SK-N-SH (cell line): ENCODE measurements at regions not wholly inside any gene's neighbourhood (a gene's known extent, or its start where the extent isn't known, plus 50 kb on each side); places are given as distances from the start of the nearest gene placed in this dataset.

Source experiments
- CTCF ChIA-PET: fragments of 300-600, 350-600 bp; formaldehyde crosslinking; extraction: SDS; loops from one replicate; lab custom pipeline; 2021; lab: Yijun Ruan, JAX
- POLR2A ChIA-PET: fragments of 350-600 bp; sonication (Branson Sonifier 250); formaldehyde crosslinking; extraction: SDS; loops from one replicate; lab custom pipeline; 2020; ENCODE audit warnings: antibody characterized with exemption, inconsistent platforms; lab: Yijun Ruan, JAX
- DNase-seq: peaks from one replicate; pipeline ENCODE4 v3.0.0; 2012
- H2AFZ ChIP-seq: fragments of 200-600 bp; sonication (generic); 2 replicates; pipeline ENCODE4 v1.8.1; 2016; ENCODE audit warnings: antibody characterized with exemption, mild to moderate bottlenecking, low read depth
- H3F3A ChIP-seq: fragments of 200-600 bp; sonication (generic); replicated peaks from 2 replicates; pipeline ENCODE3; 2016; ENCODE audit warnings: antibody characterized with exemption, mild to moderate bottlenecking; ENCODE audit not compliant: insufficient read depth
- H3K27ac ChIP-seq, 2 experiments: fragments of 200-500 bp in 1 of 2; fragments of 200-600 bp in 1 of 2; sonication (Bioruptor generic) in 1 of 2; sonication (generic), shearing (Covaris generic) in 1 of 2; 2 replicates each; pipeline versions ENCODE4 v1.5.1 to v1.6.1; 2014 to 2016; ENCODE audit warnings: low read depth in 2 of 2, inconsistent platforms in 1 of 2, low read length in 1 of 2, mild to moderate bottlenecking in 1 of 2, mixed read lengths in 1 of 2
- H3K27me3 ChIP-seq: fragments of 200-600 bp; sonication (generic), shearing (Covaris generic); 2 replicates; pipeline ENCODE4 v1.6.1; 2016; ENCODE audit warnings: mixed run types; ENCODE audit not compliant: insufficient read depth
- H3K36me3 ChIP-seq, 2 experiments: fragments of 200-500 bp in 1 of 2; fragments of 200-600 bp in 1 of 2; sonication (Bioruptor generic) in 1 of 2; sonication (generic) in 1 of 2; replicated peaks in 1 of 2; 2 replicates each; pipeline versions ENCODE3 to v1.5.1; 2014 to 2016; ENCODE audit warnings: low read length in 1 of 2, mild to moderate bottlenecking in 1 of 2; ENCODE audit not compliant: insufficient read depth in 2 of 2, control insufficient read depth in 1 of 2
- H3K4me1 ChIP-seq, 2 experiments: fragments of 200-500 bp in 1 of 2; fragments of 200-600 bp in 1 of 2; sonication (Bioruptor generic) in 1 of 2; sonication (generic), shearing (Covaris generic) in 1 of 2; 2 replicates each; pipeline versions ENCODE4 v1.5.1 to v1.6.1; 2014 to 2016; ENCODE audit warnings: low read depth in 1 of 2, low read length in 1 of 2, mixed run types in 1 of 2; ENCODE audit not compliant: insufficient read depth in 2 of 2, control insufficient read depth in 1 of 2
- H3K4me2 ChIP-seq: fragments of 200-600 bp; sonication (generic), shearing (Covaris generic); 2 replicates; pipeline ENCODE4 v1.6.1; 2017; ENCODE audit warnings: mixed run types
- H3K4me3 ChIP-seq, 2 experiments: fragments of 200-500 bp in 1 of 2; fragments of 200-600 bp in 1 of 2; sonication (Bioruptor generic) in 1 of 2; sonication (generic), shearing (Covaris generic) in 1 of 2; 2 replicates each; pipeline versions ENCODE4 v1.5.1 to v1.8.1; 2014 to 2016; ENCODE audit warnings: low read depth in 2 of 2, inconsistent platforms in 1 of 2, low read length in 1 of 2, mild to moderate bottlenecking in 1 of 2, mixed read lengths in 1 of 2, moderate library complexity in 1 of 2
- H3K79me2 ChIP-seq: fragments of 200-600 bp; sonication (generic); 2 replicates; pipeline ENCODE4 v1.8.1; 2017; ENCODE audit warnings: mild to moderate bottlenecking; ENCODE audit not compliant: insufficient read depth
- H3K9ac ChIP-seq: fragments of 200-600 bp; sonication (generic); 2 replicates; pipeline ENCODE4 v1.6.1; 2017; ENCODE audit warnings: mixed run types
- H3K9me2 ChIP-seq: fragments of 200-600 bp; sonication (generic); 2 replicates; pipeline ENCODE4 v1.6.1; 2017; ENCODE audit warnings: mixed run types
- H3K9me3 ChIP-seq: fragments of 200-600 bp; sonication (generic); 2 replicates; pipeline ENCODE4 v1.6.1; 2017; ENCODE audit warnings: mixed run types, mild to moderate bottlenecking, moderate library complexity
- H4K20me1 ChIP-seq: fragments of 200-600 bp; sonication (generic); 2 replicates; pipeline ENCODE4 v1.6.1; 2017; ENCODE audit warnings: mild to moderate bottlenecking, mixed run types; ENCODE audit not compliant: insufficient read depth
- CTCF ChIP-seq: fragments of 200-600 bp; sonication (generic); IDR thresholded peaks from 2 replicates; pipeline ENCODE4 v1.6.1; 2017; ENCODE audit warnings: antibody characterized with exemption, mild to moderate bottlenecking, moderate library complexity
- ELF1 ChIP-seq: IDR thresholded peaks from 2 replicates; pipeline ENCODE4 v1.4.0; 2012
- EP300 ChIP-seq, 2 experiments: IDR thresholded peaks; 2 replicates each; pipeline versions ENCODE4 v1.4.0 to v1.6.1; 2012; ENCODE audit warnings: borderline replicate concordance in 1 of 2, low read depth in 1 of 2, low read length in 1 of 2
- FOXJ3 ChIP-seq: sonication (generic); formaldehyde crosslinking; IDR thresholded peaks from 2 replicates; pipeline ENCODE4 v1.5.1; 2020; ENCODE audit warnings: mild to moderate bottlenecking, missing genetic modification reagents
- GABPA ChIP-seq: IDR thresholded peaks from 2 replicates; pipeline ENCODE4 v1.4.0; 2012; ENCODE audit warnings: low read depth, mild to moderate bottlenecking
- GATA2 ChIP-seq: sonication (generic); formaldehyde crosslinking; IDR thresholded peaks from 2 replicates; pipeline ENCODE4 v1.5.0; 2020; ENCODE audit warnings: mild to moderate bottlenecking, missing genetic modification reagents
- IRF3 ChIP-seq: fragments of 150-350 bp; IDR thresholded peaks from 2 replicates; pipeline ENCODE4 v1.6.1; 2016; ENCODE audit warnings: mild to moderate bottlenecking, low read depth, low read length
- MEF2A ChIP-seq: IDR thresholded peaks from 2 replicates; pipeline ENCODE4 v1.4.0; 2012; ENCODE audit warnings: low read depth, borderline replicate concordance
- NRF1 ChIP-seq: IDR thresholded peaks from 2 replicates; pipeline ENCODE4 v1.6.1; 2012; ENCODE audit warnings: low read depth, mild to moderate bottlenecking, low read length
- RAD21 ChIP-seq: IDR thresholded peaks from 2 replicates; pipeline ENCODE4 v1.6.1; 2012; ENCODE audit warnings: mild to moderate bottlenecking, low read length
- RXRA ChIP-seq: IDR thresholded peaks from 2 replicates; pipeline ENCODE4 v1.4.0; 2012; ENCODE audit warnings: low read depth, mild to moderate bottlenecking, borderline replicate concordance
- SIN3A ChIP-seq: IDR thresholded peaks from 2 replicates; pipeline ENCODE4 v1.6.1; 2012; ENCODE audit warnings: low read depth, mild to moderate bottlenecking, low read length, moderate library complexity, borderline replicate concordance
- ZBTB33 ChIP-seq: IDR thresholded peaks from 2 replicates; pipeline ENCODE4 v1.4.0; 2012; ENCODE audit warnings: low read depth, borderline replicate concordance
- WGBS: methylation state at CpG from one replicate; pipeline ENCODE4 v1.1.6; 2017; ENCODE audit warnings: low lambda C conversion rate; 5-methylcytosine and 5-hydroxymethylcytosine counted together

DNA sequence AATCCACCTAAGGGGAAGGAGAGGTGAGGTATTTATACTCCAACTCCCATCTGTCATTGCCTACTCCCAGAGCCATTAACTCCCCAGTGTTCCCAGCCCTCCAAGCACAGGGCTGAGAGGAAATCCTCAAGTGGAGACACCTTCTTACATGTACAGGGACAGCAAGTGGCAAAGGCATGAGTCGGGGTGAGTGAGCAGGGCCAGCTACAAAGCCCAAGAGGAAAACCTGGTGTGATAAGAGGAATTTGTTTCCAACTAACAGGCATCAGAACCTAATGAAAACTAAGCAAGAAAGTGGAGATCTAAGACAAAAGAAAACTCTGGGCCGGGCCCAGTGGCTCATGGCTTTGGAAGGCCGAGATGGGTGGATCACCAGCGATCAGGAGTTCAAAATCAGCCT, 70.0 kb upstream of the SRSF6 start (continued):
- no peak for TF ChIP-seq GATA2 (CRISPR knock-in tag)
- no peak for TF ChIP-seq RXRA
- TF ChIP-seq NRF1: no peak

- no peaks in the 10 kb centered on the region for H3F3A ChIP-seq
- ChIA-PET POLR2A (no interaction called here), CTCF (no interaction called here)
- H3K4me3 ChIP-seq: no peak overlapping the region
- TF ChIP-seq CTCF: no peak
- TF ChIP-seq ZBTB33: no peak
- TF ChIP-seq ELF1: no peak
- TF ChIP-seq IRF3: no peak
- TF ChIP-seq GABPA: no peak
- TF ChIP-seq EP300 (IDR thresholded peaks at IDR 0.05; ENCODE audit: borderline replicate concordance in 1 of 2, low read depth in 1 of 2, low read length in 1 of 2): no peak
- no peak for TF ChIP-seq RAD21
- no peak for TF ChIP-seq MEF2A
- no peak for TF ChIP-seq SIN3A
- TF ChIP-seq FOXJ3 (CRISPR knock-in tag): no peak
- no peak overlapping the region for H3K9ac ChIP-seq
- H3K4me2 ChIP-seq: no peak overlapping the region
- H3K79me2 ChIP-seq: no peaks in the 10 kb centered on the region
- no peak overlapping the region for H3K27ac ChIP-seq
- no peaks in the 10 kb centered on the region for H4K20me1 ChIP-seq
- H3K9me3 ChIP-seq: no peaks in the 10 kb centered on the region
- no peak overlapping the region for H2AFZ ChIP-seq
- H3K9me2 ChIP-seq: no peaks in the 10 kb centered on the region
- WGBS: 23% methylated on average over 4 of the region's 4 CpGs
- DNase-seq: no peak
- H3K4me1 ChIP-seq: no peaks in the 10 kb centered on the region; a peak in 1 of 4 replicates
- H3K27me3 ChIP-seq: no peaks in the 10 kb centered on the region
- H3K36me3 ChIP-seq: no peaks in the 10 kb centered on the region
Measured at GRCh38 chr20:43386878-43387277, 70.8 kb upstream of the SRSF6 start.
